ENCODE measurements at regions not wholly inside any gene's neighbourhood (a gene's known extent, or its start where the extent isn't known, plus 50 kb on each side); places are given as distances from the start of the nearest gene placed in this dataset.
A peak's percentile ranks its signal among the peaks of the same experiment; 100 is the strongest.

DNA sequence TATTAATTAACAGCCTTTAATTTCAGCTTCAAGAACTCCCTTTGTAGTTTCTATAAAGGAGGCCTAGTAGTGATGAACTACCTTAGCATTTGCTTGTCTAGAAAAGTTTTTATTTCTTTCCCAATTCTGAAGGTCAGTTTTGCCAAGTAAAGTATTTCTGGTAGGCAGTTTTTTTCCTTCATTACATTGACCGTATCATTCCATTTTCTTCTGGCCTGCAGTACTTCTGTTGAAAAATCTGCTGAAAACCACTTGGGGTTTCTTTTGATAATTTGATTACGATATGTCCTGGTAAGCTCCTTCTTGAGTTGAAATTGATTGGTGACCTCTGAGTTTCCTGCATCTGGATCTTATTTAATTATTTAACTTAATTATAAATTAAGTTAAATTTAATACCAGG lies 691.8 kb downstream of the TSN start:
- no peak for DNase-seq

DNA sequence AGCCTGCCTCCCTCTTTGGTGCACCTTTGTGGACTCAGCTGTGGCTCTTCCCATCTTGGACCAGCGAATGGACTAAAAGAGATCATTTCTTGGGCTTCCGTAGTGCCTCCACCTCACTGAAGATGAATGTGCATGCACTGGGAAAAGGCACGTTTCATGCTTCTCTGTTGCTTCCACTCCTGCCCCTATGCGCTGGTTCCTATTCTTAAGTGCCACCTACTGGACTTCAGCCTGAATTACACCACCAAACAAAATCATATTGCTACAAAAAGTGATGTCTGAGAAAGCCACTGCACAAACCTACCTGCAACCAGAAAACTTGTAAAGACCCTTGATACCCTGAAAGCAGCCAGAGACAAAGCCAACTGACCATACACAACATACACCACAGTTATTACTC lies 695.6 kb downstream of the TSN start:
- DNase-seq: no peak

DNA sequence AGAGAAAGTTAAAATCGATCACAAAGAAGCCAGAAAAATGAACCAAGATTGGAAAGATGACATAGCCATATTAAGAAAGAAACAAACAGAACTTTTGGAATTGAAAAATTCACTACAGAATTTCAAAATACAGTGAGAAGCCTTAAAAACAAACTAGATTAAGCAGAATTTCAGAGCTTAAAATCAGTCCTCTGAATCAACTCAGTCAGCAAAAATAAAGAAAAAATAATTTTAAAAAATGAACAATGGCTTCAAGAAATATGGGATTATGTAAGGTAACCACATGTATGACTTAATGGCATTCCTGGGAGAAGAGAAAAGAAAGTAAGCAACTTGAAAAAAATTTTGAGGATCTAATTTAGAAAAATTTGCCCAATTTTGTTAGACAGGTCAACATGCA lies 696.2 kb downstream of the TSN start:
- DNase-seq: no peak

DNA sequence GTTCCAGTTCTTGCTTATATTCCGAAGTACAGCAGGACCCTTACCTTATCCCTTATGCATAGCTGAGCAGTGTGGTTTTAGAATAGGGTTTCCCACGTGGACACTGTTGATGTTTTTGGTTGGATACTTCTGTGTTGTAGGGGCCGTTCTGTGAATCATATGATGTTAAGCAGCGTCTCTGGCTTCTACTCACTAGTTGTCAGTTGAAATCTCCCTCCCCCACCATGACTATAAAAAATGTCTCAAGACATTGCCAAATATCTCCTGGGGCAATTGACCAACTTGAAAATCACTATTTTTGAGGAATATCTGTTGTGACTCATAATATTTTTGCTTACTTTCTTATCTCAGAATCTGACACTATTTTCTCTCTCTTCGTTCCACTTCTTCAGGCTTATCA lies 713.7 kb downstream of the TSN start:
- no peak for DNase-seq

DNA sequence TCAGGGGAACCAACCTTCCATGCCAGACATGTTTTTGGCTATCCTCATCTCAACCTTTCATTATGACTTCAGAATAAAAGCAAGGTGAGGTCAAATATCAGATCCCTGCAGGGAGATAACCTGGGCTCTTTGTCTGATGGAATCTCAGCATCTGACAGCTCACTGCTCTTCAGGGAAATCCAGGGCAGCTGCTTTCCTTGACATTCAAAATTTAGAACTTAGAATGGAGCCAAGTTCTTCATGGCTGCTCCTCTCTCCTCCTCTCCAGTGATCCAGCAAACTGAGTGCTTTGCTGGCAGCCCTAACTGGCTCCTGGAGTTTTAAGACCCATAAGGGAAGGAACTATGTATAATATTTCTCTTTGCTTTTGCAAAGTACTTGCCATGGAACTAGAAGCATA lies 716.3 kb downstream of the TSN start:
- DNase-seq: no peak

DNA sequence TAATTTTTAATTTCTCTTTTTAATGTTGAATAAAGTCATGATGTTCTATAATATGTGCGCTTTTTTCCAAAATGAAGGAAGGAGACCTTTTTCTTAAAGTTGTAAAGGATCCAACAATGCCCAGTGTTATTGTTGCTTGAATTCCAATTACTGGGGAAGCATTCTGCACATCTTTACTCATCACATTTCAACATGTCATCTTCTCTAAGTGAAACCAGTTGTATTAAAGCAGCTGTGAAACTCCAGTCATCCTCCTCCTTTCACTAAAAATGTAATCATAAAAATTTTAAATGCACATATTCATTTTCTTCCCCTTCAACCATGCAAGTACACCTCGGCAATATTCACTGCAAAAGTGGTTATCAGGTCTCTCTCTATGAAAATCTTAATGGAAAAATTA lies 722.7 kb downstream of the TSN start:
- DNase-seq: no peak

DNA sequence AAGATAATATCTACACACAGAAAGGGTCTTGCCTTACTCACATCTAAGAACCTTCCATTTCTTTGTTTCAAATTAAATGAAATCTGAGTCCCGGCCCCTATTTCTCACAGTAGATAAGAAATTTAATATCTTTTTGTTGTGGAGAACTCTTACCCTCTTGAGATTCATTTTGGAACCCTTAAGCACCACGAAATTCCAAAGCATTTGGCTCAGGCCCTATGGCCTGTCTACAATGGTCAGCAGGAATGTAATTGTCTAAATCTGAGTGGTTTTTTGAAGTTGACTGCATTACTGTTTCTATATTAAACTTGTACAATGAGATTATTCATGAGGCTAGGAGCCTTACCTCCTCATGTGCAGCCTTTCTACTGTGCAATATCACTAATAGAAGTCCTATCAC lies 723.3 kb downstream of the TSN start:
- DNase-seq: no peak

DNA sequence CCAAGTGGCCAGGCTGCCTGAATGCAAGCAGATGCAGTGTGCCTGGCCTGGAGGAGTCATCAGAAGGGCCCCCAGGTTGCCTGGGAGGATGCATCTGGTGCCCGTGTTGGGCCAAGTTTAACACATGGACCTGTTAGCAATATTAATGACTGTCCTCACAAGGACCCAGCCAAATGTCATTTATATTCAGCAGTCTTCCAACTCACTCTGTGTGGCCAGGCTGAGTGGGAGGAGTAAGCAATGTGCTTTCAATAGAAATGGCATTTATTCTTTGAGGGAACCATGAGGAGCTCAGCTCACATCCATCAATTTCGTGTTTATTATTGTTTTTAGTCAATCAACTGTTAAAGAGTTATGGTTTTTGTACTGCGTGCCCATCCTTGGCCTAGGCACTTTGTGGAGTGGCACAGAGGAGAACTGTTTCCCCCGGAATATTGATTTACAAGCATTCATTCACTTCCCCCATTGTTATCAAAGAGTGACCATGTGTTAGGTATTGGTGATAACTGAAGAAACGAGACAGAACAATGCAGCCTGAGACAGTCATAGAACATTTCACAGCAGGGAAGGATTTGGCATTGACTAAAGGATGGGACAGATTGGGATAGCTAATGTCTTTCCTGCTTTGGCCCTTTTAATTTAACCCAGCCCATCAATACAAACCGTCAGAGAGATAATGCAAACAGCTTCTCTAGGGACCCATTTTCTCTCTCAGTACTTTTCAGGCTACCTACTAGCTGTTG lies 725.2 kb downstream of the TSN start:
- DNase-seq: no peak

DNA sequence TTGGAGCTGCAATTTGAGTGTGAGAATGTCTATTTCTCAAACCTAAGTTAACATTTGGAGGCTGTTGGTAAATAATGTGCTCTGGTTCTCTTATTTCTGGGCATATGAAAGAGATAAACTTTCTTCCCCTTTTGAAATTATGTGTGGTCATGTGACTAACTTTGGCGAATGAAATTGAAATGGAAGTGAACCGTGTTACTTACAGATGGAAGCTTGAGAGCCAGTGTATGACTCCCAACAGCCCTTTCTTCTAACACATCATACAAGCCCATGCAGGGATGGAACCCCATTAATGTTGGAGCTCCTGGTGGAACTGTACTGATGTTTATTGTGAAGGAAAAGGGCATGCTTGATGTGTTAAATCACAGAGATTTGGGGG lies 725.8 kb downstream of the TSN start:
- no peak for DNase-seq

DNA sequence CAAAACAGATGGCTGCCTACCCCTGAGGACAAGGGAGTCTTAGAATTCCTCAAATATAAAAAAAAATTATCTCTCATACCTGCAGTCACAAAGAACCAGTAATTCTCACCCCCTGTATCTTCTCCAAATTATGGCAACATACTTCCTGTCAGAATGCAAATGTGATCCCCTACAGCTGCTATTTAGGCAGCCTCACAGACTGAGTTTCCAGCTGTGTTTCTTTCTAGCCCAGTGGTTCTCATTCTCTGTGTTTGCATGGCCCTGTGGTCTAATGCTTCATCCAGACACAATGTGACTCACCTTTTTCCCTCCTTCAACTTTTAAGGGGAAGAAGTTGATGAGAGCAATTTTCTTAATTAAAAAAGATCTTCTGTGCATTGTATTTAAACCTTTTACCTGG lies 726.3 kb downstream of the TSN start:
- no peak for DNase-seq

DNA sequence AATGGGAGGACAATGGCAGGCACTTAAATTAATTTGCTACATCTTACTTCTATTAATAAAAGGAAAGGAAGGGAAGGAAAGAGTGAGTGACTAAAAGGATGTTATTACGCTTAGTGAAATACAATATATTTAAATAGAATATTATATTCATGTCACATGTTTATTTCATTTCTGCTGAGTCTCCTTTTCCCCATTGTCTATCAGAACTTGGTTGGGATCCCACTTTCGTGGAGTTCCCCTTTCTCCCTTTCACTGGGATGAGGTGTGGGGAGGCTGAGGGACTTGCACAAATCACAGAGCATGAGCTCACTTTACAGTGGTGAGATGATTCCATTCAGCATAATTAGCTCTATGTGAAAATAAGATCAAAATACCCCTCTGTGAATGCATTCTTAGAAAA lies 730.6 kb downstream of the TSN start:
- DNase-seq: no peak

DNA sequence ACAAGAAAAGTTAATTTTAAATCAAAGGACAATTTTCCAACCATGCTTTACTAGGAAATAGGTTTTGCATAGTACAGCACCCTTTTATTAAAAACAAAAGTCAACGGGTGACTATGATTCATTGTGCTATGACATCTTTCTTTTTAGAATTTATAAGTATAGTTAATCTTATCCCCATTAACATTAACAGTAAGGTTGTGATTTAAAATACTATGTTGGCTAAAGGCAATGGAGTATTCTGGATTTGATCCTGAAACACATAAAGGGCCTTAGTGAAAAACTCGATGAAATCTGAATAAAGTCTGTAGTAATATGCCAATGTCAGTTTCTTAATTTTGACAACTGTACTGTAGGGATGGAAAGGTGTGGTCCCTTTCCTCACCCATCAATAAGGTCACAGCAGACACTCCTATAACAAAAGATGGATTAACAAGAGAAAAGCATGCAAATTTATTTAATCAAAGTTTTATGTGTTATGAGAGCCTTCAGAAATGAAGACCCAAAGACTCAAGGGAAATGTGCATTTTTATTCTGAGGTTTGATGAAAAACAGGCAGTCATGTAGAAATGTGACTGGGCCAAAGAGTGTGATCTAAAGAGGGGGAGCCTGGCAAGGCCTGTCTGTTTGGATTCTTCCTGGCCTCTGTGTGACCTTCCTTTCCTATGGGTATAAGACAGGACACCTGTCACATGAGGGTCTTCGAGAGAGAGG lies 731.4 kb downstream of the TSN start:
- DNase-seq: no peak

DNA sequence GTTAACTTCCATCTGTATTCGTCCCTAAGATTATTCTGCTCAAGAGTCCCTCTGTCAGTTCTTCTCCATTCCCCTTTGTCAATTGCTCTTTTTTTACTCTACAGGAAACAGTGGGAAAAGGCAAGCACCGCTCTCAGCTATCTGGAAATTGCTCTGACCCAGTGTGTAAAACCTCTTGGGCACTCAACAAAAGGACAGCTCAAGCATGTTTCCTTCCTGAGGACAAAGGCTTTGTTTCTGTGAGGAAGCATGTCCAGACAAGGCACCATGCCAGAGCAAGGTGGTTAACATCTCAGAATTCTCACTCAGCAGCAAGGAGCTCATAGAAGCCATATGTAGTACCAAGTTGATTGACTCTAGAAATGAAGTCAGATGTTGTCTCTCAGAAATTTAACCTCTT lies 735.6 kb downstream of the TSN start:
- DNase-seq: no peak

DNA sequence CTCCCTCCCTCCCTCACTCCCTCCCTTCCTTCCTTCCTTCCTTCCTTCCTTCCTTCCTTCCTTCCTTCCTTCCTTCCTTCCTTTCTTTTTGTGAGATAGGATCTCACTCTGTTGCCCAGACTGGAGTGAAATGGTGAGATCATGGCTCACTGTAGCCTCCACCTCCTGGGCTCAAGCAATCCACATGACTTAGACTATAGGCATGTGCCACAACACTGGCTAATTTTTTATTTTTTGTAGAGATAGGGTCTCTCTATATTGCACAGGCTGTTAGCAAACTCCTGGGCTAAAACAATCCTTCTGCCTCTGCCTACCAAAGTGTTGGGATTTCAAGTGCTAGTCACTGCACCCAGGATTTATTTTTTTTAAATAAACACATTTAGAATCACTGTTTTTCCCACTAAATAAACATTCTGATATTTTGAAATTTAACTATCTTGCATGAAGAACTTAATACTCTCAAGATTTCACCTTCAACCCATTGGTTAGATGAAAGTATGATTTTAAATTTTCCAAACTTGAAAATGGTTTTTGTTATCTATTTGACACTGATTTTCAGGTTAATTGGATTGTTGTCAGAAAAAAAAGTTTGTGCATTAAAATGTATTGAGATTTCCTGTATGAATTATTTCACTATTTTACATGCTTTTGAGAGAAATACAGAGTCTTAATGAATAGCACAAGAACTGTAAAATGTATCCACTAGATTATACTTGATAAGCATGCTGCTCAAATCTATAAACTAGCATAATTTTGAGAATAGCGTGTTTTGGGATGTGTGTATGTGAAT lies 745.1 kb downstream of the TSN start:
- DNase-seq: no peak

DNA sequence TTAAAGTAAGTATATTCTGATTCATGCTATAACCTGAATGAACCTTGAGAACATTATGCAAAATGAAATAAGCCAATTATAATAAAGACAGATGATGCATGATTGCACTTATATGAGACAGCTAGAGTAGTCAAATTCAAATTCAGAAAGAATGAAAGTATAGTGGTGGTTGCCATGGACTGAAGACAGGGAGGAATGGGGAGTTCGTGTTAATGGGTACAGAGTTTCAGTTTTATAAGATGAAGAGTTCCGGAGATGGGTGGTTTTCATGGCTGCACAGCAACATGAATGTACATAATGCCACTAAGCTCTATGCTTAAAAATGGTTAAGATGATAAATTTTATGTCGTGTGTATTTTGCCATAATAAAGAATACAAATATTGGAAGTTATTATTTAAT lies 751.2 kb downstream of the TSN start:
- no peak for DNase-seq

DNA sequence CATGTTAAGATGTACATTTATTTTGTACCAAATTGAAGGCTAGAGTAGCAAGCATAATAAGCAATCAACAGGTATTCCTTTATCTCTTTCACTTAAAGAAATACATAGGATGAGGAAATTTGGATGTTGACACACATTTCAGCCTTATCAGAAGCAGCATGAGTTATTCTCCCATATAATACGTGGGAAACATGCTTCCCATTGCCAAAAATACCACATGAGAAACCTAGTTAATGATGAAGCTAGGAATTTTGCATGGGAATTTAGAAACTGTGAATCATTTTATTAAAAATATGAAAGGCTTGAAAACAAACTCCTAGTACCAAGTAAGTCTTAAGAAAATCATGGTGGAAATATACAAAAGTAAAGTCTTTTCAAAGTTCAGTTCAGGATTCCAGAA lies 751.8 kb downstream of the TSN start:
- DNase-seq: no peak

DNA sequence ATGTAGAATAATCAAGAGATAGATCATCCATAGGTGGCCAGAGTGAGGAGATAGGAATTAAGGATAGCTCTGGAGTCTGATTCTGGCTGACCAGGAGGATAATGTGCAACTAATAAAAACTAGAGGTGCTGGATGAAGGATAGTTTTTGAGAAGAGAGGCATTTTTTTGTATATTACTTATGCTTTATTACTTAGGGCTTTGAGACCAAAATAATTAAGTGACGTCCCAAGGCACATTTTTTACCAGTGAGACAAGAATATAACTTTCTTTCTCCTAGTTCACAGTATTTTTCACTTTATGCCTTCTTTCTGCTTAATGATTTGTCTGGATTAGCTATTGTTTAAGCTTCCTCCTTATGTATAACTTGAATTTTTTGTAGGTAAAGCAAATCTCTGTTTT lies 756.6 kb downstream of the TSN start:
- no peak for DNase-seq

DNA sequence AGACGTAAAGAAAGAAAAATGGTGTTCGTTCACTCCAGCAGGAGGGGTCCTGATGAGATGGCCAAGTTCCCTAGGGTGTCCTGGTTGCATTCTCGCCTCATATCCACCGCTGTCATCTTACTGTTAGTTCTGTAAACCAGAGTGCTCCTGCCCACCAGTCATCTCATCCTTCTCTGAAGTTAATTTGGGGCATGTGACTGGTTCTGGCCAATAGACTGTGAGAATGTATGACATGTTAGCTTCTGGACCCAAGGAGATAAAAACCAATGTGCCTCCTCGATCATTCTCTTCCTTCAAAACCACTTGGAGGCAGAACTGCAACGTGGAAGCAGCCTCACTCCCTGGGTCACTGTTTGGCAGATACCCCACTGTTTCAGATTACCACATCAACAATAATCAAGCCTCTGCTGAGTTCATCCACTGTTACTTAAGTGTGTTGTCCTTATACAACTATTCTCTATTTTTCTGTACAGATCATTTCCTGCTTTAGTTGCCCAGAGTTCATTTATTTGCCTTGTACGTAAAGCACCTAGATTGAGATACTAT lies 759.1 kb downstream of the TSN start:
- DNase-seq: no peak

DNA sequence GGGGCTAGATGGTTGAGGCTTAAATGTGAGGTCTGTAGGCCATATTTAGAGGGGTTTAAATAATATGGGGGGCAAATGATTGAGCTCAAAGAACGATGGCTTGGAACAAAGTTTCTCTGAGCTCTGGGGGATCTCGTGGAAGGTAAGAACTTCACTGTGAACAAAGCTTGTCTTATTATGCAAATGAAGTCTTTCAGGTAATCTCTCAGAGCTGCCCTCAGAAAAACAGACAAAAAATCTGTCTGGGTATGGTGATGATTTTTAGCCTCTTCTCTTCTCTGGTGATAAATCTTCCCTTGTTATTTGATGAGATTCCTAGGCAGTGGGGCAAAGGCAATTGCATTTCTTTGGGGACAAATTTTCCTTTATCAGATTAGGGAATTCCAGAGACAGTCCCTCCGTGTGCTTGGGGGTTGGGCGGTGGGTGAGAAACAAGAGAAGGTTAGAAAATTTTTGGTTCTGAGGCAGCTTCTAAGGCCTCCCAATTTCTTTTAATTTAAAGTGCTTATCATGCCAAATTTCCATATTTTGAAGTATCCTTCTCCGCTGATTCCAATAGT lies 760.4 kb downstream of the TSN start:
- DNase-seq: no peak

DNA sequence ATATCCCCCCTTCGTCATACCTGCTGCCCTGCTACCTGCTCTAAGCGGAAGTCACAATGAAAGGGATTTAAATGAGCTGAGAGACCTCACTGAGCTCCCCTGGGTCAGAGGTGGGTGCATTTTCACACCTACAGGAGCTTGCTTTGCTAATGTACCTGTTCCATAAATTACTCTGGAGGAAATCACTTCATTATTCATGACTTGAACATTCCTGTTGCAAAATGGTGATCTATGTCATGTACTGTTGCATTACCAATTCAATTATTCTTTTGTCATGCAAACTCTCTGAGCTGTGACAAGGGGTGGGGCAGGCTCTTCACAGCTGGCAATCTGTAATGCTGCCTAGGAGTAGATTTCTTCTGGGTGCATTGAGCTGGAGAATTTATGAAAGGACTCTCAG lies 761.3 kb downstream of the TSN start:
- DNase-seq: peak; percentile 9

DNA sequence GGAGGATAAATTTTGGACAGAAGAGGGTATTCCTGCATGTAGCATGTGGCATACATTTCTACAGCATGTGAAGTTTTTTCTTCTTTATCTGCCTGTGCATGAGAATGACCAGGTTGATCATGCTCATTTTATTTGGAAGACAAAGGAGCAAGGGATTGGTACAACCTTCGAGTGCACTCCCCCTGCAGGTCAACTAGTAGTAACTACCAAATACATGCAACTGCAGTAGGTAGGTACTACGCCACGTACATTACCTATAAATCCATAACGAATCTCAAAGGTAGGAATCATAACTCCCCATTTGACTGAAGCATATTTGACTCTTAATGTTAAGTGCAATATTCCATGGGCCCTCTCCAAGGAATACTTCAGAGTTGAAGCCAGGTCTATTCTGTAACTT lies 763.9 kb downstream of the TSN start:
- no peak for DNase-seq

DNA sequence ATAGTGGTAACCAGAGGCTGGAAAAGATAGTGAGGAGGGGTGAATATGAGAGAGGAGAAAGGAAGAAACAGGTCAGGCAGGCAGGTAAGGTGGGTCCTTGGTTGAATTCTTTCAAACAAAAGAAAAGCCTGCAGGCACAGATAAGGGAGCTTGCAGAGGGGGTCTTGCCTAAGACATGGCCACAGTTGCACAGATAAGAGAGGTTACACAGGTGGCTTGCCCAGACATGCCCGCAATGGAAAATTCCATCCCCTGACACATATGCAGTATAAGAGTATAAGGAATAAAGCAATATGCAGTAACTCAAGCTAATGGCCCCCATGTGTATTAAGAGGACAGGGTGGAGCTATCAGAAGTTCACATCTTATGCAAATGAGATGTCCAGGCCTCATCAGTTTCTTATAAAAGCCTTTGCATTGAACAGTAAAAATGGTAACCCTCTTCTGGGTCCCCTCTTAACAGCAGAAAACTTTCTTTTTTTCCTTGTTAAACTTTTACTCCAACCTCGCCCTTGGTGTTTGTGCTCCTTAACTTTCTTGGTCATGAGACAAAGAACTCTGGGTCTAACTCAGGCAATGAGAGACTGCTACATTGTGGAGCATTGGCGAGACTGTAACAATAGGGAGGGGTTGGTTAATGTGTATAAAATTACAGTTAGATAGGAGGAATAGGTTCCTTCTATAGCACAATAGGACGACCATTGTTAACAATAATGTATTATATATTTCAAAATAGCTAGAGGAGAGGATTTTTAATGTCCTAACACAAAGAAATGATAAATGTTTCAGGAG lies 764.6 kb downstream of the TSN start:
- no peak for DNase-seq

DNA sequence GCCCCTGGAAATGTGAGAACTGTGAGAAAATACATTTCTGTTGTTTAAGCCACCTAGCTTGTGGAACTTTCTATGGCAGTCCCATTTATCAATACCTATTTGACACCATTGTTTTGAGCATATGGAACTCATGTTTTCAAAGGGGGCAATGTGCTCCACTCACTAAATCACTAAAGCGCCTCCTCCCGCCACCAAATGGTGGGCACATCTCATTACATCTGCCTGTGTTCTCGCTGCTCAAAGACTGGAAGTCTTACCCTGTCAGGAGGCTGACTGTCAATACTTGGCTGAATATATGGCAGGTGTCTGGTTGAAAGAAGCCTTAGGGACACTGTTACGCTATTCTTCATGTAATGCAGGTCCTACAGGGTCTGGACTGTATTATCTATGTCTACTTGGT lies 767.7 kb downstream of the TSN start:
- DNase-seq: no peak

Data from NCI-H187 treated with DMSO at 0.1 percent for 48 hours (cell line).